Esophagus squamous epithelium (tissue), 4 donors: ENCODE measurements at regions not wholly inside any gene's neighbourhood (a gene's known extent, or its start where the extent isn't known, plus 50 kb on each side); places are given as distances from the start of the nearest gene placed in this dataset.
"Not testable (repeated sequence)": the region's sequence is repeated elsewhere in the genome, so short reads cannot be mapped to it uniquely, and the experiment has no call there.

Source experiments
- CTCF ChIP-seq, 6 experiments: fragments of 450-650 bp in 4 of 6; fragments of 200-600 bp in 2 of 6; sonication (generic) in 2 of 6; IDR thresholded peaks; one replicate each; pipeline ENCODE4 v1.5.1; 2016 to 2019; ENCODE audit warnings: antibody characterized with exemption in 6 of 6, mild to moderate bottlenecking in 4 of 6, moderate library complexity in 4 of 6
- POLR2A ChIP-seq, 4 donors: fragments of 450-650 bp; IDR thresholded peaks; one replicate each; pipeline ENCODE4 v1.6.1; 2017; ENCODE audit warnings: antibody characterized with exemption in 4 of 4, mild to moderate bottlenecking in 4 of 4, moderate library complexity in 3 of 4

- TF ChIP-seq CTCF, POLR2A (IDR thresholded peaks at IDR 0.05): not testable (repeated sequence)
These were observed 135.7 kb upstream of the RAG2 start for GRCh38 chr11:36733721-36734120.
